ENCODE measurements at regions not wholly inside any gene's neighbourhood (a gene's known extent, or its start where the extent isn't known, plus 50 kb on each side); places are given as distances from the start of the nearest gene placed in this dataset.

DNA sequence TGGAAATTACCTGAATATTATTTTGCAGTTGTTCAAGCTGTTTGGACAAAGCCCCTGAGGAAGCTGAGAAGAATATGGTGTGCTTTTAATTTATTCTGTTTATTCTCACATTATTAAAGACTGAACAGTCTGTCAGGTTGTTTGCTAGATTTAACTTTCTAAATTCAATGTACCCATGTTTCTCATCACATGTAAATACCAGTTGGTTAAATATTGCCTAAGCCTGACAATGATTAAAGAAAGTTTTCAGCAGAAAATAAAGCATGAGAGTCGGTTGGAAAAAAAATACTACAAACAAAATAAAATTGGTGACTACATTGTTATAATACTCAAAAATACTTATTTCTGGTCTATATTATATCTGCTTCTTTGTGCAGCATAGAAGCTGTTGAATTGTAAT, 1974.7 kb downstream of the ARAP2 start:
- 39 to 62% (median 43%) methylated on average over 1 of the region's 1 CpG for WGBS, 5 donors
- Histone ChIP-seq H3K27me3 (no peaks in the 10 kb centered on the region), H3K9me3 (peaks cover 0 to 7% (median 0%) of the 10 kb centered on the region in 4 donors), H3K4me1 (peaks cover 0 to 5% (median 0%) of the 10 kb centered on the region in 4 donors), H3K36me3 (no peaks in the 10 kb centered on the region), H3K4me3 (no peak overlapping the region), H3K27ac (no peak overlapping the region)
- DNase-seq, result no peak
- intact Hi-C loops (cut with DNase I; ENCODE audit: low total_unique reads), result no loop called here
- TF ChIP-seq POLR2A (IDR thresholded peaks at IDR 0.05), result no peak
- no peak for TF ChIP-seq EP300 (IDR thresholded peaks at IDR 0.05)
- TF ChIP-seq, protein P1, sequence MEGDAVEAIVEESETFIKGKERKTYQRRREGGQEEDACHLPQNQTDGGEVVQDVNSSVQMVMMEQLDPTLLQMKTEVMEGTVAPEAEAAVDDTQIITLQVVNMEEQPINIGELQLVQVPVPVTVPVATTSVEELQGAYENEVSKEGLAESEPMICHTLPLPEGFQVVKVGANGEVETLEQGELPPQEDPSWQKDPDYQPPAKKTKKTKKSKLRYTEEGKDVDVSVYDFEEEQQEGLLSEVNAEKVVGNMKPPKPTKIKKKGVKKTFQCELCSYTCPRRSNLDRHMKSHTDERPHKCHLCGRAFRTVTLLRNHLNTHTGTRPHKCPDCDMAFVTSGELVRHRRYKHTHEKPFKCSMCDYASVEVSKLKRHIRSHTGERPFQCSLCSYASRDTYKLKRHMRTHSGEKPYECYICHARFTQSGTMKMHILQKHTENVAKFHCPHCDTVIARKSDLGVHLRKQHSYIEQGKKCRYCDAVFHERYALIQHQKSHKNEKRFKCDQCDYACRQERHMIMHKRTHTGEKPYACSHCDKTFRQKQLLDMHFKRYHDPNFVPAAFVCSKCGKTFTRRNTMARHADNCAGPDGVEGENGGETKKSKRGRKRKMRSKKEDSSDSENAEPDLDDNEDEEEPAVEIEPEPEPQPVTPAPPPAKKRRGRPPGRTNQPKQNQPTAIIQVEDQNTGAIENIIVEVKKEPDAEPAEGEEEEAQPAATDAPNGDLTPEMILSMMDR (IDR thresholded peaks at IDR 0.05), result no peak
- no peak for TF ChIP-seq POLR2AphosphoS5 (IDR thresholded peaks at IDR 0.05)

DNA sequence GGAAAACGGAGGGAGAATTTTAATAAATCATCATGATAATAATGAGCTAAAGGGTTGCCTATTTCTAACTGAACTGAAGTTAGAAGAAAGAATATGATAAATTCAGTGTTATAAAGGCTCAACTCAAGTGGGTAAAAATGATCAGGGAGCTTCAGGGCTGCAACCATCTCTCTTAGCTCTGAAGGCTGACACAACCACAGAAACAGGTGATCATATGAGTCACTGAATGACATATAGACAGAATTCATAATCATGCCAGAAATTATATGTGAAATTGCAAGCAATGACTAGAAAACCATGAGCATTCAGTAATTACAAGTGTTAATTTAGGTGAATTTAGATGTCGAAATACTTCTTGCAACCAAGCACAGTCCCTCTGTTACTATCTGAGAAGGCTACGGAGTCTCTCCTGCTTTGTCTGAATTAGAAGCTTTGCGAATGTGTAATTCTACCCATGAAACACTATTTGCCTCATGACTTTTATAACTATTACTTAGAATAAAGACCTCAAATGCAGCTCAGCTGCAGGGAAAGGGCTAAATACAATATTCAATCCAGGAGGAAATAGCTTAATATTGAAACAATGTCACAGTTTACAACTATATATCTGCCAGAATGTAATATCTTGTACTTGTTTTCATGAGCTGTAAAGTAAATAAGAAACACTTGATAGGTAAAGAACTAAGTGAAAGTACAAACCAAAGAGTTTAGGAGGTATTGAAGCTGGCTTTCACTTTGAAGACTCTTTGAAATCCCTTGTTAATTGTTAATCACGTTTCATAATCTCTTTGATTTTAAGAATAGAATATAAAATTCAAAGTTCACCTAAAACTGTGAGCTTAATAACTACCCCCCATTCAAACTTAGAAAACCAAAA, 1972.6 kb downstream of the ARAP2 start:
- no peak for DNase-seq
- WGBS, 5 donors, result 59 to 68% (median 65%) methylated on average over 5 of the region's 5 CpGs
- Histone ChIP-seq H3K9me3 (no peaks in the 10 kb centered on the region), H3K27ac (no peak overlapping the region), H3K4me1 (peaks cover 0 to 5% (median 0%) of the 10 kb centered on the region in 4 donors), H3K36me3 (no peaks in the 10 kb centered on the region), H3K27me3 (no peaks in the 10 kb centered on the region), H3K4me3 (no peak overlapping the region)
- intact Hi-C loops (cut with DNase I; ENCODE audit: low total_unique reads), result no loop called here
- TF ChIP-seq POLR2AphosphoS5 (IDR thresholded peaks at IDR 0.05), result no peak
- TF ChIP-seq, protein P1 (IDR thresholded peaks at IDR 0.05), result no peak
- no peak for TF ChIP-seq POLR2A (IDR thresholded peaks at IDR 0.05)
- TF ChIP-seq EP300 (IDR thresholded peaks at IDR 0.05), result no peak

DNA sequence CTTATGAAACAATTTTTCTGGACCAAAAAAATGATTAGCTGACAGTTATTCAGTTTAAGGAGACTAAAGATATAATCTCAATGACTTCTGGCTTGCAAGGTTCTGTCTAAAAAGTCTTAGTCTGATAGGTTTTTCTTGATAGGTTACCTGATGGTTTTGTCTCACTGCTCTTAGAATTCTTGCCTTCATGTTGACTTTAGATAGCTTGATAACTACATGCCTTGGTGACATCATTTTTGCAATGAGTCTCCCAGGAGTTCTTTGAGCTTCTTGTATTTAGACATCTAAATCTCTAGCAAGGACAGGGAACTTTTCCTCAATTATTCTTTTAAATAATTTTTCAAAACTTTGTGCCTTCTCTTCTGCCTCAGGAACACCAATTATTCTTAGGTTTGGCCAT, 1965.3 kb downstream of the ARAP2 start:
- no peak for DNase-seq
- TF ChIP-seq POLR2AphosphoS5 (IDR thresholded peaks at IDR 0.05) (no peak), EP300 (IDR thresholded peaks at IDR 0.05) (no peak), POLR2A (IDR thresholded peaks at IDR 0.05) (no peak)
- TF ChIP-seq, protein P1 (IDR thresholded peaks at IDR 0.05), result no peak
- Histone ChIP-seq H3K36me3 (no peaks in the 10 kb centered on the region), H3K27me3 (no peaks in the 10 kb centered on the region), H3K4me1 (no peaks in the 10 kb centered on the region), H3K9me3 (peaks cover 0 to 6% (median 2%) of the 10 kb centered on the region in 4 donors), H3K4me3 (no peak overlapping the region), H3K27ac (no peak overlapping the region)
- intact Hi-C loops (cut with DNase I; ENCODE audit: low total_unique reads), result no loop called here

DNA sequence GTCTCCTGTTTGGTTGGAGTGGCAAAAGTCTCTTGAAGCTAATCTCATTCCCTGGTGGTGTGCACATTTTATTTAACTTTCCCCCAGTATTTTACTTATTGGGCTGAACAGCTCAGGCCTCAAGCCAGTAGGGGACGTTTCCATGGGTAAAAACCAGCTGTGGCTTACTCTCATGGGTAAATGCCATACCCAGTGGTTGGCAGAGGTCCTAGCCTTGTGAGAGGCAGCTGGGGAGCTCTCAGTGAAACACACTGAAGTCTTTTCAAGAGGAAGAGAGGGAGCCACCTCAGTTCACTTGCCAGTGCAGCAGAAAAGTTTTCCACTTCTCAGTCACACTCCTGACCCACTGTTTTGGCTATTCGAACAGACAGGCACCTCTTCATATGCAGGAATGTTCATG, 1964.2 kb downstream of the ARAP2 start:
- TF ChIP-seq, protein P1 (IDR thresholded peaks at IDR 0.05), result no peak
- Histone ChIP-seq H3K9me3 (peaks cover 0 to 6% (median 2%) of the 10 kb centered on the region in 4 donors), H3K36me3 (no peaks in the 10 kb centered on the region), H3K4me3 (no peak overlapping the region), H3K27me3 (no peaks in the 10 kb centered on the region), H3K4me1 (no peaks in the 10 kb centered on the region), H3K27ac (no peak overlapping the region)
- intact Hi-C loops (cut with DNase I; ENCODE audit: low total_unique reads), result no loop called here
- 30 to 61% (median 51%) methylated on average over 2 of the region's 2 CpGs for WGBS, 5 donors
- DNase-seq, result no peak

Data from stomach (tissue), 8 donors.